Parathyroid adenoma (tissue), 2 donors: ENCODE measurements at regions not wholly inside any gene's neighbourhood (a gene's known extent, or its start where the extent isn't known, plus 50 kb on each side); places are given as distances from the start of the nearest gene placed in this dataset.

Experiments
- H2AFZ ChIP-seq: fragments of 300-600 bp; sonication (generic); one replicate; pipeline ENCODE4 v1.7.0; 2017; ENCODE audit warnings: antibody characterized with exemption, mild to moderate bottlenecking
- H3K27ac ChIP-seq: fragments of 300-600 bp; sonication (generic); one replicate; pipeline ENCODE4 v1.7.0; 2017
- H3K27me3 ChIP-seq: fragments of 300-600 bp; sonication (generic); one replicate; pipeline ENCODE4 v1.7.0; 2017; ENCODE audit warnings: low read length; ENCODE audit not compliant: control insufficient read depth, insufficient read depth
- H3K36me3 ChIP-seq: fragments of 300-600 bp; sonication (generic); one replicate; pipeline ENCODE4 v1.7.0; 2017; ENCODE audit warnings: low read length; ENCODE audit not compliant: control insufficient read depth, insufficient read depth
- H3K4me1 ChIP-seq: fragments of 300-600 bp; sonication (generic); one replicate; pipeline ENCODE4 v1.7.0; 2017; ENCODE audit warnings: control low read depth
- H3K4me2 ChIP-seq: fragments of 300-600 bp; sonication (generic); one replicate; pipeline ENCODE4 v1.7.0; 2017; ENCODE audit warnings: low read length
- H3K4me3 ChIP-seq: fragments of 300-600 bp; sonication (generic); one replicate; pipeline ENCODE4 v1.7.0; 2017; ENCODE audit warnings: low read depth, low read length
- H3K79me2 ChIP-seq: fragments of 300-600 bp; sonication (generic); one replicate; pipeline ENCODE4 v1.7.0; 2017; ENCODE audit warnings: control low read depth
- H3K9ac ChIP-seq: fragments of 300-600 bp; sonication (generic); one replicate; pipeline ENCODE4 v1.7.0; 2017; ENCODE audit warnings: mild to moderate bottlenecking
- H3K9me3 ChIP-seq: fragments of 300-600 bp; sonication (generic); one replicate; pipeline ENCODE4 v1.7.0; 2017; ENCODE audit warnings: low read length; ENCODE audit not compliant: control insufficient read depth
- TF ChIP-seq, protein P1 (sequence below): fragments of 300-600 bp; sonication (generic); IDR thresholded peaks from one replicate; pipeline ENCODE4 v1.7.0; 2017; ENCODE audit warnings: antibody characterized with exemption, mild to moderate bottlenecking
- donor health status: primary hyperparathyroidism.

DNA sequence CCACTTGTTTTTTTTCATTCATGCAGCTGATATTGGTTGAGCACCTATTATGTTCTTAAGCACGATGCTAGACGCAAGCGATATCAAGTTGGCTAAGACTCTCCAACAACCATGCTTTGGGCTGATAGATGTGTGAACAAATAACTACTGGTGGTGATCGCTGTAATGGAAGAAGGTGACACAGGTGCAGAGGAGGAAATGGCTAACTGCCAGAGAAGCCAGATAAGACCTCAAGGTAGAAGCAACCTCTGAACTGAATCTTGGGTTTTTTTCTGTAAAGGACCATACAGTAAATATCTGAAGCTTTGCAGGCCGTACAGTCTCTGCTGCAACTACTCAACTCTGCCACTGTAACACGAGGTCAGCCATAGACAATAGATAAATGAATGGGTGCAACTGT is 97.9 kb downstream of the C17orf67 start:
- no peak overlapping the region for H3K9ac ChIP-seq
- H3K27me3 ChIP-seq, result no peaks in the 10 kb centered on the region
- no peak overlapping the region for H2AFZ ChIP-seq
- H3K4me3 ChIP-seq, result no peak overlapping the region
- no peaks in the 10 kb centered on the region for H3K79me2 ChIP-seq
- no peak overlapping the region for H3K4me2 ChIP-seq
- H3K4me1 ChIP-seq, result no peaks in the 10 kb centered on the region
- no peaks in the 10 kb centered on the region for H3K9me3 ChIP-seq
- no peak overlapping the region for H3K27ac ChIP-seq
- H3K36me3 ChIP-seq, result no peaks in the 10 kb centered on the region
- TF ChIP-seq, protein P1, sequence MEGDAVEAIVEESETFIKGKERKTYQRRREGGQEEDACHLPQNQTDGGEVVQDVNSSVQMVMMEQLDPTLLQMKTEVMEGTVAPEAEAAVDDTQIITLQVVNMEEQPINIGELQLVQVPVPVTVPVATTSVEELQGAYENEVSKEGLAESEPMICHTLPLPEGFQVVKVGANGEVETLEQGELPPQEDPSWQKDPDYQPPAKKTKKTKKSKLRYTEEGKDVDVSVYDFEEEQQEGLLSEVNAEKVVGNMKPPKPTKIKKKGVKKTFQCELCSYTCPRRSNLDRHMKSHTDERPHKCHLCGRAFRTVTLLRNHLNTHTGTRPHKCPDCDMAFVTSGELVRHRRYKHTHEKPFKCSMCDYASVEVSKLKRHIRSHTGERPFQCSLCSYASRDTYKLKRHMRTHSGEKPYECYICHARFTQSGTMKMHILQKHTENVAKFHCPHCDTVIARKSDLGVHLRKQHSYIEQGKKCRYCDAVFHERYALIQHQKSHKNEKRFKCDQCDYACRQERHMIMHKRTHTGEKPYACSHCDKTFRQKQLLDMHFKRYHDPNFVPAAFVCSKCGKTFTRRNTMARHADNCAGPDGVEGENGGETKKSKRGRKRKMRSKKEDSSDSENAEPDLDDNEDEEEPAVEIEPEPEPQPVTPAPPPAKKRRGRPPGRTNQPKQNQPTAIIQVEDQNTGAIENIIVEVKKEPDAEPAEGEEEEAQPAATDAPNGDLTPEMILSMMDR, result no peak

DNA sequence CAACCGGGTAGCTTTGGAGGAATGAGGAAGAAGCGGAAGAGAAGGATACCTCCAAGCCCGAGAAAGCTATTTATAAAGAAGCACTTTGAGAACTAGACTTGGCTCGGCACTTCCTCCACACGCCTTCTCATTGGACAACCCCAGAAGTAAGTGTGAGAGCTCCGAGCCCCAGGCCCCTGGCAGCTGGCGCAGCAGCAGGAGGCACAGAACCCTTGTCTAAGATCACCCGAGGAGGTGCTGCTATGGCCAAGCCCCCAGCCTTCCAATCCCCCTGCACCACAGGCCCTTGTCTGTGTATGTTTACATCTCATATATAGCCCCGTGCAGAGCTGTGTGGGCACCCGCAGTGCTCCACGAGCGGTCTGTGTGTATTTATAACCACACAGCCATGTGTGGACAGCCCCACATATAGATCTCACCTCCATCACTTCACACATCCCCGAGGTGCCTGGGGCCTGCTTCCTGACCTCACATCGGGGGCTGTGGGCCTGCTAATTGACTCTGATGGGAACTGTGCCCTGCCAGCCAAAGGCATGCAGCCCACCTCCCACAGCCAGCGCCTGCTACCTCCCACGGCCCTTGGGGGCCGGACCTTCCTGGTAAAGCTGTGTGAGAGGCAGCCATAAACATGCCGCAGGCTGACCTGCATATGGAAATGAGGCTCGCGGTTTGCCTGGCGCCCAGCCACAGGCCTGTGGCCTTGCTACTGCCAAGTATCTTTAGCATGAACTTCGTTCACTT is 96.1 kb downstream of the C17orf67 start:
- Histone ChIP-seq H3K4me1 (no peaks in the 10 kb centered on the region), H3K79me2 (no peaks in the 10 kb centered on the region), H3K4me2 (no peak overlapping the region), H3K9ac (no peak overlapping the region), H3K9me3 (no peaks in the 10 kb centered on the region), H3K4me3 (no peak overlapping the region), H3K36me3 (no peaks in the 10 kb centered on the region), H2AFZ (no peak overlapping the region), H3K27me3 (no peaks in the 10 kb centered on the region), H3K27ac (no peak overlapping the region)
- TF ChIP-seq, protein P1, result no peak

DNA sequence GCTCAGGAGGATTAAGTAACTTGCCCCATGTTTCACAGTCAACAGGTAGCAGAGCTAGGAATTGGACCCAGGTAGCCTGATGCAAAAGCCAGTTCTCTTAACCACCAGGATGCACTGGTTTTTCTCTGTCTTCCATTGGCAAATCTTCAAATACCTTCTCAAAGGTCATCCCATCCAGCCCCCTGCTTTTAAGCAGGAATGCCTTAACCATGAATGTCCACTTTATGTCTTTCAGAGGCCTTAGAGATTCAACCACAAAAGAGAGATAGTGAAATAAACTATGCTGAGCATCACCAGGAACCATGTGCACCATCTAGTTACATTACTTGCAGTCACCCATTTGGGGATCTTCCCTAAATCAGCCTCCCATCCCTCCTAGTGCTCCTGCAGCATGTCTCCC is 94.3 kb downstream of the C17orf67 start:
- Histone ChIP-seq H3K4me2 (no peak overlapping the region), H2AFZ (no peak overlapping the region), H3K9ac (no peak overlapping the region), H3K4me3 (no peak overlapping the region), H3K36me3 (no peaks in the 10 kb centered on the region), H3K4me1 (no peaks in the 10 kb centered on the region), H3K79me2 (no peaks in the 10 kb centered on the region), H3K9me3 (no peaks in the 10 kb centered on the region), H3K27me3 (no peaks in the 10 kb centered on the region), H3K27ac (no peak overlapping the region)
- TF ChIP-seq, protein P1, result no peak

DNA sequence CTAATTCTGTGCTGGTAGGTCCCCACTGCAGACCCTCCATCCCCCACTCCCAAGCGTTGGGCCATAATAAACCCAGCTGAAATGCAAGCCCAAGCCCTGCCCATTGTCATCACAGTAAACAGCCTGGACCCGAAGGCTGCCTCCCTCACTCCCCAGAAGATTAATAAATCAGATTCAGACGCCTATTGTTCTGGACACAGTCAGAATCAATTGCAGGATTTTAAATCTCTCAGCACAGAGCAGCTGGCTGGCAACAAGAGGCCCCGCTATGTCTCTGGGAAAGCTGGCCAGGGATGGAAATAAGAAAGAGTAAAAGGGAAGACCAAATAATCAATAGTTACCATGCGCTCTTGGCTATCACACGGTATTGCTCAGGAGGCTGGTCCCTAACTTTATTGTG is 93.9 kb downstream of the C17orf67 start:
- Histone ChIP-seq H3K4me3 (no peak overlapping the region), H3K4me2 (no peak overlapping the region), H3K9ac (no peak overlapping the region), H2AFZ (no peak overlapping the region), H3K27ac (no peak overlapping the region), H3K27me3 (no peaks in the 10 kb centered on the region), H3K4me1 (no peaks in the 10 kb centered on the region), H3K79me2 (no peaks in the 10 kb centered on the region), H3K9me3 (no peaks in the 10 kb centered on the region), H3K36me3 (no peaks in the 10 kb centered on the region)
- TF ChIP-seq, protein P1, result no peak

DNA sequence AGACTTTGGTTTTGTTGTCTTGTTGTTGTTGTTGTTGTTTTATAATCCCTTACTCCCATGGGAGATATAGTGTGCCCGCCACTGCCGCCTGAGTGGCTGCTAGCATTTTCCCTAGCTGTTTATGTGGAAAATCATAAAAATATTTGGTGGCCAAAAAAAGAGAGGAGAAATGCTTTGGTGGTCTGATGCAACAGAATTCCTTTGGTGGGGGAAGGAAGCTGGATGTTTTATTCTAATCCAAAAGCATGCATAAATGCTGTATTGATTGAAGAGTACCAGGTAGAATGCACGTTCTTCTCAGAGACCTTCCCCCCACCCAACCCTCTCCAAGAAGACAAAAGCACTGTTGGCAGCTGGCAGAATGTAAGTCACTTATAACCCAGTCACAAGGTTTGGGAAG is 93.2 kb downstream of the C17orf67 start:
- no peaks in the 10 kb centered on the region for H3K9me3 ChIP-seq
- TF ChIP-seq, protein P1, result no peak
- H3K4me1 ChIP-seq, result no peaks in the 10 kb centered on the region
- no peak overlapping the region for H3K9ac ChIP-seq
- H3K4me2 ChIP-seq, result no peak overlapping the region
- no peak overlapping the region for H3K27ac ChIP-seq
- no peak overlapping the region for H3K4me3 ChIP-seq
- no peaks in the 10 kb centered on the region for H3K36me3 ChIP-seq
- no peak overlapping the region for H2AFZ ChIP-seq
- H3K79me2 ChIP-seq, result no peaks in the 10 kb centered on the region
- no peaks in the 10 kb centered on the region for H3K27me3 ChIP-seq
